NCI-H1417 (cell line): ENCODE measurements at regions not wholly inside any gene's neighbourhood (a gene's known extent, or its start where the extent isn't known, plus 50 kb on each side); places are given as distances from the start of the nearest gene placed in this dataset.
A peak's percentile ranks its signal among the peaks of the same experiment; 100 is the strongest.
"Not testable (repeated sequence)": the region's sequence is repeated elsewhere in the genome, so short reads cannot be mapped to it uniquely, and the experiment has no call there.

ENCODE experiments used
- DNase-seq, 3 experiments: peaks; one replicate each; lab custom pipeline; 2025; lab: John Stamatoyannopoulos, UW

DNA sequence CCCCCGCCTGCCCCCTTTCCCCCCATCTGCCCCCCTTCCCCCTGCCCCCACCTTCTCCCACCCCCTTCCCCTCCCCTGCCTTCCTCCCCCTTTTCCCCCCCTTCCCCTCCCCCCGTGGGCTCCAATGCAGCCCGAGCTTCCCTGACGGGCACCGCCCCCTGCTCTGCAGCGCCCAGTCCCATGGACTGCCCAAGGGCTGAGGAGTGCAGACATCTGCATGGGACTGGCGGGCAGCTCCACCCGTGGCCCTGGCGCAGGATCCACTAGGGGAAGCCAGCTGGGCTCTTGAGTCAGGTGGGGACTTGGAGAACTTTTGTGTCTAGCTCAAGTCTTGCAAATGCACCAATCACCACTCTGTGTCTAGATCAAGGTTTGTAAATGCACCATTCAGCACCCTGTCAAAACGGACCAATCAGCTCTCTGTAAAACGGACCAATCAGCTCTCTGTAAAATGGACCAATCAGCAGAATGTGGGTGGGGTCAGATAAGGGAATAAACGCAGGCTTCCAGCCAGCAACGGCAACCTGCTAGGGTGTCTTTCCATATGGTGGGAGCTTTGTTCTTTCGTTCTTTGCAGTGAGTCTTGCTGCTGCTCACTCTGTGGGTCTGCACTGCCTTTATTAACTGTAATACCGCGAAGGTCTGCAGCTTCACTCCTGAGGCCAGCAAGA is 300.5 kb upstream of the PABPC4L start:
- DNase-seq = no peak

DNA sequence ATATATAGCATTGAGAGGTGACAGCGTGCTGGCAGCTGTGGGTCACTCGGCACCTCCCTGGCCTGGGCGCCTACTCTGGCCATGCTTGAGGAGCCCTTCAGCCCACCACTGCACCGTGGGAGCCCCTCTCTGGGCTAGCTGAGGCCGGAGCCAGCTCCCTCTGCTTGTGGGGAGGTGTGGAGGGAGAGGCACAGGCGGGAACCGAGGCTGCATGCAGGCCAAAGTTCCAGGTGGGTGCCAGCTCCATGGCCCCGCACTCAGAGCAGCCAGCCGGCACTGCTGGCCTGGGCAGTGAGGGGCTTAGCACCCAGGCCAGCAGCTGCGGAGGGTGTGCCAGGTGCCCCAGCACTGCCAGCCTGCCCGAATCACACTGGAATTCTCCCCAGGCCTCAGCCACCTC is 299.9 kb upstream of the PABPC4L start:
- DNase-seq = not testable (repeated sequence)

DNA sequence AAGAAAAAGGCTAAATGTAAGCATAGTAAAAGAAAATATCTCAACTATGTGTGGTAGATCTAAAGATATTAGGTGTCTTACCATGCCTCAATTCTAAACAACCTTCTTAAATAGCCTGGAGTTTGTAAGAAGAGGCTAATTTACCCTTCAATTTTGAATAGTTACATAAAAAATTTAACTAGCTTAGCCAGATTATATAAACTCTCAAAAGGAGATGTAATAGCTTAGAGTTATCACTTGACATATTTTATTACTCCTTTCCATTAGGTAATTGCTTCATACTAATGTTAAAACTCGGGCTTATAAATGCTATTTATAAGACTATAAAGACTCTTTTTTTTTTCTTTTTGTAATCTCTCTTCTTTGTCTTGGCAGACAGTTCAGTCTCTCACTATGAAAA is 297.5 kb upstream of the PABPC4L start:
- no peak for DNase-seq

DNA sequence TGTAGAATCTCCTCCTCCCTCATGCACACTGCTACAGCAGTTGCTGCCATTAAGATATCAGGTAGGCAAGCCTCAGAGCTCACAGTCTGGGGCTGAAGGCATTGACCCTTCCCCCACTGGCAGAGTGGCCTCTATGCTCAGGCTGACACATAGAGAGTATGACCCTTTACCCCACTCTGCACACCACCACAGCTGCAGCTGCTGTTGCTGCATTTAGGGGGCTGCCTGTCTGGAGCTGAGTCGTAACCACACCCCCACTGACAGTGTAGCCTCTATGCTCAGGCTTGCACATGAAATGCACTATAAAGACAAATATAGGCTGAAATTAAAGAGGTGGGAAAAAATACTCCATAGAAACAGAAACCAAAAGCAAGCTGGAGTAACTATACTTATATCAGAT is 289.3 kb upstream of the PABPC4L start:
- no peak for DNase-seq

DNA sequence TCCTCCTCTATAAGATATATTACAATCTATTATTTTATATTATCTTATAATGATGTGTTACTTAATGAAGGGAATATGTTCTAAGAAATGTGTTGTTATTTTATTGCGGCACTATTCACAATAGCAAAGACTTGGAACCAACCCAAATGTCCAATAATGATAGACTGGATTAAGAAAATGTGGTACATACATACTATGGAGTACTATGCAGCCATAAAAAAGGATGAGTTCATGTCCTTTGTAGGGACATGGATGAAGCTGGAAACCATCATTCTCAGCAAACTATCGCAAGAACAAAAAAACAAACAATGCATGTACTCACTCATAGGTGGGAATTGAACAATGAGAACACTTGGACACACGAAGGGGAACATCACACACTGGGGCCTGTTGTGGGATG is 281.9 kb upstream of the PABPC4L start:
- not testable (repeated sequence) for DNase-seq

DNA sequence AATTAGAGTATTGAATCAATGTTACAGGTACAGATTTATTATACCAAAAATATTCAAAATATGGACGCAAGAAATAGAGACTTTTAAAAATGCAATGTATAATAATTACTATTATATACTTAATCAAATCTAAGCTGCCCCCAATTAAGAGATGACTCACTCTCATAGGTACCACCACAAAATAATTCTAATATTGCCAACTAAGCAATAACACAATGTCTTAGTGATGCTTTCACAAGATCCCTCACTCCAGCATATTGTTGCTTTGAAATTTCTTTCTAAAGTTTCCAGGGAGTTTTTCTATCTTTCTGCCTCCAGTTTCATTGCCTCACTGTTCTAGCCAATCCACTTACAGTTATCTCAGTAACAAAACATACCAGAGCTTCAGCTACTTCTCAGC is 270.0 kb upstream of the PABPC4L start:
- DNase-seq = no peak

DNA sequence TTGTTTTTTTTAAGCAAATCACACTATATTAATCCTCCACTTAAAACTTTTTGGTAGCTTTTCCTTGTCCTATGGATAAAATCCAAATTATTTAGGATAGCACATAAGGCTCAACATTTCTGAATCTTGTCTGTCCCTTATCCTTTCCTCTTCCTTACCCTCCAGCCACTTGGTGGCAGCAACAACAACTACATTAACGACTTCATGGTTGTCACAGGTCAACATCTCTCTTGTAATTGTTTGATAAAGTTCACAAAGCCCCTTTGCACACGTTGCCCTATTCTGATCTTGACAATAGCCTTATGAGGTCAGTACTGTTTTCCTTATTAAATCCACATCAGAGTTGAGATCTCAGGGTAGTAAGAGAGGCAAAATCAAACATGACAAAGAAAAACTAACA is 269.0 kb upstream of the PABPC4L start:
- DNase-seq = peak in 2 of 3 experiments; percentile 22 to 72

DNA sequence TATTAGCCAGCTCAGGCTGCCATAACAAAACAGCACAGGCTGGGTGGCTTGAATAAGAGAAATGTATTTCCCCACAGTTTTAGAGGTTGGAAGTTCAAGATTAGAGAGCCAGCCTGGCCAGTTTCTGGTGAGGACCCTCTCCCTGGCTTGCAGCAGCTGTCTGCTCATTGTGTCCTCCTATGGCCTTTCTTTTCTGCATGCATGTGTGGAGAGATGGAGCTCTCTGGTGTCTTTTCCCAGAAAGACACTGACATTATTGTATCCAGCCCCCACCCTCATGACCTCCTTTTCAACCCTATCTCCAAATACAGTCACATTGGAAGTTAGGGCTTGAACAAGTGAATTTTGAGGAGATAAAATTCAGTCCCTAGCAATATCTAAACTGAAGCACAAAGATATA is 263.8 kb upstream of the PABPC4L start:
- DNase-seq = peak in 2 of 3 experiments; percentile 7 to 58

DNA sequence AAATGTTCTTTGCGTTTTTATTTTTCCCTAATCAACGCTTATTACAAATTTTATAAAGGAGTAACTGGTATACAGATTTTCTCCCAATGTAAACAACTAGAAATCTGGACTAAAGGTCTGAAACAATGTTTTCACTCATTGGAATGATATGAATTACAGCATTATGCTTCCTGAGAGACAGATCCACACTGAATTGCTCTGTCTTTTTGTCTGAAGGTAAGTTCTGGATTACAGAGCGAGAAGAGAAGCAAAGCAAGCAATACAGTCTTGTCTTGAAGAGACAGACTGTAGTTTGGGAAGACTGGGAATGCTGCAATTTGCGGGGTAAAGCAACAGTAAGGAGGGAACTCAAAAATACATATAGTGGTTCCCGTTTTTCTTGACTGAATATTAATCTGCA is 262.2 kb upstream of the PABPC4L start:
- DNase-seq = no peak

DNA sequence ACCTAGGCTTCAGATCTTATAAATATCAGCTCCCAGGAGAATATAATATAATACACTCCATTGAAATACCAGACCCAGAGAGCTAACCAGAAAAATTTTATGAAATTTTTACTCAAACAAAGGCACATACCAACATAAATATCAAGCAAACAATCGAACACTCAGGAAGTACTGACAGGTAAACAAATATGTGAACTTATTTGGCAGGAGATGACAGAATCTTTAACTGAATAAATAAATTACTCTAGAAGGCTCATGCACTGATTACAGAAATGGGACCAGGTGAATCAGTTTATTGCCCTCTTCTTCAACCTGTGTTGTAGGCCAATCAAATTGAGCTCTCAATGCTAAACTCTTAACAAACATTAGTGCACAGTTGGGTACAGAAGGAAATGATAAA is 225.2 kb upstream of the PABPC4L start:
- peak in 1 of 3 experiments; percentile 9 for DNase-seq

DNA sequence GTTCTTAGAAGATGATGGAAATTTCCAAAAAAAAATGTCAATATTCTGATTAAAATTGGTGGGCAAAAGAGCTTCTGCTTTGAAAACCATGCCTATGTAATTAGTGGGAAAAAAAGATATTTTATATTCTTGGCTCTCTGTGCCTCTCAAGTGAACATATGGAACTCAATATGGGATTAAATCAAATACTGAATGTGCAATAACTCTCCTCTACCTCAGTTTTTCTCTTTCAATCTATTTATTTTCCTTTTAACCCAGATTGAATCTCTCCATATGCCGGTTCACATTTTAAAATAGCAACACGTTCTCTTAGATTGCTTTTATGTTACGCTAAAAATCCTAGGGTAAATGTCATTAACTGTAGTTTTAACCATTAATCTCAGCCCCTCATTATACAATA is 224.2 kb upstream of the PABPC4L start:
- no peak for DNase-seq

DNA sequence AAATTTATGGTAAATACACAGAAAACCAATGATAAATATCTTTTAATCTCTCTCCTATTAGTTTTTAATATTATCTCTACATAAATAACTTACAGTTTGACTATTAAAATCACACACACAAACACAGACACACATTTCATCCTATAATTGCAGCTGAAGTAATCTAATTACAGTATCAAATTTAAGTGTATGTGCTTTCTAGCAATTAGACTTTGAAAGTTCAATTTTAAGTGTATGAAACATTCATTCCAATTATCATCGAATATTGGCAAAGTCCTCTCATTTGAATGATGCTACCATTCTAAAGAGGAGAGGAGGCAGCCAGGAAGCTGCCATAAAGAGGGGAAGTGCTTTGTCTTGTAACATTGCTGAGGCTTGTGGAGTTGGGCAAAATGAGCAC is 221.2 kb upstream of the PABPC4L start:
- peak in 1 of 3 experiments; percentile 51 for DNase-seq

DNA sequence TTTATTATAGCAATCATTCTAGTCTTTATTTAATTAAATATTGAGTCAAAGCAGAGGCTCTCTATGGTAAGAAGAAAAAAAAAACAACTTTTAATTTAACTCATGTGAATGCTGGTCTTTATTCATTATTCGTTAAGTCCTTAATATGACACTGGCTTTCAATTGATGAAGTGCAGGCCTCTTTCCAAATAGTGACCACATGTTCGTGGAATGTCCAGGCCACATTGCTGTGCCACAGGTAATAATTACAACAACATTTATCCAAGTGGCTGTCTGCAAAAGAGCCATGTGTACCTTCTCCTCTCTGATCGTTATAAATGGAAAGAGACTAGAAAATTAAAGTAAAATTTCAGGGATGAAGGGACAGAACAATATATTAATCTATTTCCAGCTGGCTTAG is 220.1 kb upstream of the PABPC4L start:
- peak in 1 of 3 experiments; percentile 34 for DNase-seq

DNA sequence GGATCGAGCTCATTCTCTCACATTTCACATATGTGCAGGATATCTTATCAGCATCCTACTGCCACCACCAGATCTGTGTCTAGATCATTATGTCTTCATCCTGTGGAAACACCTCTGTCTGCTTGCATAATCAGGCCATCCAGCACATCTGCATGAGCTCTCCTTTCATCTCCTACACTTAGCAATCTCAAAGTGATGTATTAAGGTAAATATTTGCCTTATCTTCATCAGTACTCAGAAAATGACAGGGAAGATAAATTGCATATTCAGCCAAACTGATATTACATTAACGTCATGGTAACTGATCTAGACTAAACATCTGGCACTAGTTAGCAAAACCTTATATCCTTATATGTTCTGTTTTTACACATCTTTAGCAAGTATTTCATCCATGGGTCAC is 207.3 kb upstream of the PABPC4L start:
- DNase-seq = peak in 1 of 3 experiments; percentile 24

DNA sequence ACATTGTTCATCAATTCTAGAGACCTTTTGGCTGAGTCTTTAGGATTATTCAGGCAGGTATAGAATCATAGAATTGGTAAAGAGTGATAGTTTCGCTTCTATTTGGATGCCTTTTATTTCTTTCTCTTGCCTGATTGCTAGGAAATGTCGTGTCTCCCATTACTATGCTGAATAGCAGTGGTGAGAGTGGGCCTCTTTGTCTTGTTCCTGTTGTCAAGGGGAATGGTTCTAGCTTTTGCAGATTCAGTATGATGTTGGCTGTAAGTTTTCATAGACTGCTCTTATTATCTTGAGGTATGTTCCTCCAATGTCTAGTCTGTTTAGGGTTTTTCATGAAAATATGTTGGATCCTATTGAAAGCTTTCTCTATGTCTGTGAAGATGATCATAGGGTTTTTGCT is 200.2 kb upstream of the PABPC4L start:
- DNase-seq = no peak

DNA sequence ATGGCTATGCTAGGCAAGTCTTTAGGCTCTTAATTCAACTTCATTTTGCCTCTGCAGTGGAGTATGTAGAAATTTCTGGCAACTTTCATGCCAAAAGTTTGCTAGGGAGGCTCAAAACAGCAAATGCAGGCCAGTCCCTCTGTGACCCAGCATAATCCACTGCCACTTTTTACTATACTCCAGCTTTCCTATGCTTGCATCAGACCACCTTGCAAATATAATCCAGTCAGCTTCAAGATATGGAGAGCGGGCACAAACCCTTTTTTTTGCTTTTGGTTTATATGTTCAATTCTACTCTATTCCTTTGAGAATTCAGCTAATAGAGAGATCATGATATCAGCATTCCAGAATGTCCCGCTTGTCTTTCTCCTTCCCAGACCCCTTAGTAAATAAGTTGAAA is 192.0 kb upstream of the PABPC4L start:
- no peak for DNase-seq

DNA sequence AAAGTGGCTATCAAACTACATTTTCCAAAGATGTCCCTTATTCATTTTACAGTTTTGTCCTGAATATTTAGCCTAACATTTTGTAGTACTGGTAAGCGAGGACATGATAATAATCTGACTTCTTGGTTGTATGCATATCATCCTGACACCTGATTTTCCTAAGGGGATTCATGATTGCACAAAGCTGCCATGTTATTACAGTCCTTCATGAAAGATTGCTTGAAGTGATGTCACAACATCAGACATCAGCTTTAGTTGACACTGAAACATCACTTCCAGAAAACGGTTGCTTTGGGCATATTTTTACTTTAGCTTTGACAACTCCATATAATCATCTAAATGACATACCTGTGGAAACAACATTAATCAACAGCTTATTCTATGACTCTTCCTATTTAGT is 188.7 kb upstream of the PABPC4L start:
- no peak for DNase-seq

DNA sequence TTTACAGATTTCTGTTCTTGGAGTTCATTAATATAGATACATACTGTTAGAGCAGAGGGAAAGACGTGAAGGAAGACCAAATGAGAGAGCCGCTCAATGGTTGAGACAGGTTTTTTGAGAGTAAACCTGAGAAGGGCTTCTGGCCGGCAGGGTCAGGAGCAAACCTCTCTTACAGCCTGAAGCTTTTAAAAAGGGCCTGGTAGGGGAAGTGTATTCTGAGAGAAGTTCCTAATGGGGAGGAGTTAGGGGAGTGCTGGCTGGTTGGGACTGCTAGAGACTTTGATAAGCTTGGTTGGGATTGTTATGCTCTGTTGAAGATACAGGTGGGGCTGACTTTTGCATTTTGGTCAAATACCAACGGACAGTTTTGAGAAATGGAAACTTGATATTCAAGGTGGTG is 186.8 kb upstream of the PABPC4L start:
- DNase-seq = no peak

DNA sequence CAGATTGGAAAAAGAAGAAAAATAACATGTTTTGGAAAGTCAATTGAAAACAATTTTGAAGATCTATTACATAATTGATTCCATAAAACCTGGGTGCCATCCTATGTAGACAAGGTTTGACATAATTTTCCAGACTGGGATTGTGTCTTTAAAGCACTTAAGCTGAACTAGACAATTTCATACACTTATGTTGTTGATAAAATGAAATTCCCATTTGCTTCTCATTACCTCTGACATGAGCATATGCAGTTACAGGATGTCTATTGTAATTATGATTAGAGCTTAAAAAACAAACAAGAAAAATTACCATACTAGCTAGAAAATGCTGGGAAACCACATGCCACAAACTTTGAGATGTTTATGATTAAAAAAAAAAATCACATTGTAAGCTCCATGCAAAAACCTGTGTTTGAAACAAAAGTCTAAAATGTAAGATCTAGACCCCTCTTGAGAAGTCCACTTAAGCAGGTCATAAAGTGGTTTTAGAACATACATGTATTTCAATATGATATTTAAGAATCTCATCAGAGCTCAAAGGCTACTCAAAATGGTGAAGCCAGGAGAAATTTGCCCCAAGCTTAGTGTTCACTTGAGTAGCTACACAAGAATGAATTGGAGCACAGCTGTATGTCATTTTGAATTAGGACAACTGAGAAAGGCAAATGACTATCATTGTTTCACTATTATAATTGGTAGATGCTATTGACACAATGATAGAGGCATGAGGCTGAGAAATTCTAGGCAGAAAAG is 181.1 kb upstream of the PABPC4L start:
- DNase-seq = no peak

DNA sequence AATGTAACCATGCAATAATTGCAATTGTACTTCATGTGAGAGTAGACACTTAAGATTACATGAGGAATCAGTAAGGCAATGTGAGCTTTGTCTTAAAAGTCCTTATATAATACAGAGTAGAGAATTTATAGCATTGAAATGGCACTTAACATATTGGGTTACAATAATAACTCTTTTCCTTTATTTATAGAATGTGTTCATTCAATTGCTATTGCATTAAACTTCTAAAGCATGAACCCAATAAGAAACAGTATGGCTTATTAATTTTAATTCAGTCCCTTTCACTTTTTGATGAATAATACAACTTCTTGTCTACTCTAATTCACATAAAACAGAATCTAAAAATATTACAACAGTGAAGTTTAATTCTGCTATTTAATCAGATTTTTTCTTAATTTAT is 174.2 kb upstream of the PABPC4L start:
- no peak for DNase-seq

DNA sequence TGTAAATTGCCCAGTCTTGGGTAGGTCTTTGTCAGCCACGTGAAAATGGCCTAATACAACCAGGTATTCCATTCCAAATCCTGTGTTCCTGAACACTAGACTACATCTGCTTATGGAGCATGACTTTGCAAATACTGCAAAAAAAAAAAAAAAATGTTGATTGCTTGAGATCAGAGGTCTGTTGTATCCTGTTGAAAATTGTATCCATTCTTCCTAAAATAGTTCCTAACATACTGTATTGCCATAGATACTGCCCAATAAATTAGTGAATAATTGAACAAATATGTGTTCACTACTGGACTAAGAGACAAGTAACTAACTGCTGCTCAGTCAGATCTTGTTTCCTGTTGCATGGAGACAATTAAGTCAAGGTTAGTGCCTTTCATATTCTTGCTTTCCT is 164.3 kb upstream of the PABPC4L start:
- no peak for DNase-seq

DNA sequence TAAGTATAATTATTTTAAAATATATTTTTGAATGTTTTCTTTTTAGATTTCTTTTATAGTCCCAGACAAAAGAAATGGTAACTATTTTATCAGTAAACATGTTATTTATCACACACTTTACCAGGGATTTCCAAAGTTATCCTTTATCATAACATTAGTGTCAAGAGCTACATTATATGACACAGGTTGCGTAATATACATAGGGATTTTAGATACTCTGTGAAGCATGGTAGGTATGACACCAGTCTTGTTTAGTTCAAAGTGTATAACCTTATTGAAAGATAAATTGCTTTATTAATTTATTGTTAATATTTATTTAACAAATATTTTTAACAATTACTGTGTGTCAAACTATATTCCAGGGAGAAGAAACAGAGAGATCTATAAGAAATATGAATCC is 163.3 kb upstream of the PABPC4L start:
- no peak for DNase-seq

DNA sequence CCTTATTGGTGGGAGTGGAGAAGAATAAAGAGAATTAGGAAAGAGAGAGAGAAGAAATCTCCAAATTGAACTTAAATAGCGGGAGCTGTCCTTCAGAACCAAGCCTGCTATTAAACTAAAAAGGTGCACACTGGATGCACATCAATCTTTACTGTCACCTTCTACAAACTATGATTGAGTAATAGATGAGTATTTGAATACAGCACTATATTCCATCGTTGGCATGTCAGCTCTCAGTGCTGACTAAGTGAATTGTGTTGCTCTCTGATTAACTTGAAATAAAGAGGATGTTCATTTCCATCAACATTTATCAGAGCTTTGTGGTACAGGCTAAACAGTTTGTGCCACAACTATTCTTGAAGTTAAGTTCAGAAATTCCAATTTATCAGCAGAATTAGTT is 143.7 kb upstream of the PABPC4L start:
- peak in 1 of 3 experiments; percentile 5 for DNase-seq

DNA sequence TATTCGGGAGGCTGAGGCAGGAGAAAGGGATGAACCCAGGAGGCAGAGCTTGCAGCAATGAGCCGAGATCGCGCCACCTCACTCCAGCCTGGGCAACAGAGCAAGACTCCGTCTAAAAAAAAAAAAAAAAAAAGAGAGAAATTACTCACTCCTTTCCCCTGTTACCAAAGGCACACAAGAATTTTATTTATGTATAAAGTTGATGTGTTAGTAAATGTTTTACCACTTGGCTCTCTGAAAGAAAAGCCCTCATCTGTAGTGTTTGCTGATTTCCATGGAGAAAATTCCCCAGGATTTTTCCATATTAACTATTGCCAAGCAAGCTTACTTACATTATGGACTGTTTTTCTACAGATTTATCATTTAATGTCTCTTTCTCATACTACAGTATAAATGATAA is 142.1 kb upstream of the PABPC4L start:
- DNase-seq = no peak
